Astrocyte of the cerebellum (primary cell): ENCODE measurements at regions not wholly inside any gene's neighbourhood (a gene's known extent, or its start where the extent isn't known, plus 50 kb on each side); places are given as distances from the start of the nearest gene placed in this dataset.
"Not testable (repeated sequence)": the region's sequence is repeated elsewhere in the genome, so short reads cannot be mapped to it uniquely, and the experiment has no call there.

Experiments
- DNase-seq: peaks from one replicate; pipeline ENCODE4 v3.0.0-alpha.2; 2011; ENCODE audit warnings: low read depth
- H3K4me3 ChIP-seq: 2 replicates; pipeline ENCODE4 v1.5.1; 2011; ENCODE audit warnings: mild to moderate bottlenecking, low read depth, low read length, moderate library complexity
- CTCF ChIP-seq: IDR thresholded peaks from 2 replicates; pipeline ENCODE4 v1.5.1; 2012; ENCODE audit warnings: low read length, low read depth, moderate library complexity, mild to moderate bottlenecking; ENCODE audit errors: missing control alignments
- in situ Hi-C: cut with HindIII; loops from 2 replicates; pipeline ENCODE4 v1.10.0; 2017; ENCODE audit warnings: low sequenced_read_pairs

- no peak overlapping the region for H3K4me3 ChIP-seq
- no peak for DNase-seq
- TF ChIP-seq CTCF, result no peak
- in situ Hi-C loops, result no loop called here
These were observed 120.0 kb upstream of the RREB1 start for GRCh38 chr6:6987749-6988148.

GRCh38 chr6:6990059-6990458, 117.7 kb upstream of the RREB1 start:
- DNase-seq, in situ Hi-C loops: not testable (repeated sequence)

GRCh38 chr6:6993503-6994237, 114.1 kb upstream of the RREB1 start:
- no peak for TF ChIP-seq CTCF
- DNase-seq, result no peak
- in situ Hi-C loops, result no loop called here
- no peak overlapping the region for H3K4me3 ChIP-seq

More at GRCh38 chr6:6990059-6990458, 117.7 kb upstream of the RREB1 start:
- H3K4me3 ChIP-seq, result not testable (repeated sequence)

- H3K4me3 ChIP-seq, result no peak overlapping the region
- no peak for TF ChIP-seq CTCF
- no peak for DNase-seq
- in situ Hi-C loops, result no loop called here
These were observed 113.0 kb upstream of the RREB1 start for GRCh38 chr6:6994796-6995195.

GRCh38 chr6:6995328-6995727, 112.4 kb upstream of the RREB1 start:
- no peak for DNase-seq
- no peak for TF ChIP-seq CTCF
- in situ Hi-C loops, result no loop called here
- H3K4me3 ChIP-seq, result no peak overlapping the region

GRCh38 chr6:6996124-6996523, 111.6 kb upstream of the RREB1 start:
- no peak overlapping the region for H3K4me3 ChIP-seq
- in situ Hi-C loops, result no loop called here
- no peak for DNase-seq
- TF ChIP-seq CTCF, result no peak

- in situ Hi-C loops, result no loop called here
- TF ChIP-seq CTCF, result no peak
- no peak for DNase-seq
- H3K4me3 ChIP-seq, result no peak overlapping the region
These were observed 110.2 kb upstream of the RREB1 start for GRCh38 chr6:6997263-6998193.
